Mucosa of stomach (tissue), 1 donor: ENCODE measurements at regions not wholly inside any gene's neighbourhood (a gene's known extent, or its start where the extent isn't known, plus 50 kb on each side); places are given as distances from the start of the nearest gene placed in this dataset.
"Not testable (repeated sequence)": the region's sequence is repeated elsewhere in the genome, so short reads cannot be mapped to it uniquely, and the experiment has no call there.

Experiments used
- H3K27me3 ChIP-seq: one replicate; pipeline ENCODE4 v1.7.0; 2013; ENCODE audit warnings: mild to moderate bottlenecking, low read length; ENCODE audit not compliant: control insufficient read depth, insufficient read depth
- H3K36me3 ChIP-seq: one replicate; pipeline ENCODE4 v1.7.0; 2013; ENCODE audit warnings: low read length; ENCODE audit not compliant: control insufficient read depth, insufficient read depth
- H3K4me1 ChIP-seq: one replicate; pipeline ENCODE4 v1.7.0; 2013; ENCODE audit warnings: mild to moderate bottlenecking, low read length; ENCODE audit not compliant: control insufficient read depth, insufficient read depth
- H3K4me3 ChIP-seq: one replicate; pipeline ENCODE4 v1.7.0; 2013; ENCODE audit warnings: low read length
- H3K9ac ChIP-seq: one replicate; pipeline ENCODE4 v1.7.0; 2013; ENCODE audit warnings: mild to moderate bottlenecking, low read length, moderate library complexity
- H3K9me3 ChIP-seq: one replicate; pipeline ENCODE4 v1.7.0; 2013; ENCODE audit warnings: mild to moderate bottlenecking, low read length, moderate library complexity; ENCODE audit not compliant: control insufficient read depth
- donor health status: Pancreatic carcinoma.

- no peak overlapping the region for H3K4me3 ChIP-seq
Observed at GRCh38 chrX:13415509-13415908, 95.7 kb upstream of the ATXN3L start.

GRCh38 chrX:13414006-13414647, 94.3 kb upstream of the ATXN3L start:
- Histone ChIP-seq H3K9me3 (no peaks in the 10 kb centered on the region), H3K9ac (no peak overlapping the region), H3K36me3 (no peaks in the 10 kb centered on the region), H3K4me3 (no peak overlapping the region), H3K27me3 (no peaks in the 10 kb centered on the region), H3K4me1 (no peaks in the 10 kb centered on the region)

More at GRCh38 chrX:13415509-13415908, 95.7 kb upstream of the ATXN3L start:
- no peaks in the 10 kb centered on the region for H3K9me3 ChIP-seq
- no peaks in the 10 kb centered on the region for H3K36me3 ChIP-seq
- no peaks in the 10 kb centered on the region for H3K27me3 ChIP-seq
- H3K4me1 ChIP-seq, result no peaks in the 10 kb centered on the region
- H3K9ac ChIP-seq, result no peak overlapping the region

GRCh38 chrX:13412208-13412600, 92.4 kb upstream of the ATXN3L start:
- H3K36me3 ChIP-seq, result no peaks in the 10 kb centered on the region
- no peaks in the 10 kb centered on the region for H3K4me1 ChIP-seq
- no peak overlapping the region for H3K9ac ChIP-seq
- H3K9me3 ChIP-seq, result no peaks in the 10 kb centered on the region
- H3K4me3 ChIP-seq, result no peak overlapping the region
- no peaks in the 10 kb centered on the region for H3K27me3 ChIP-seq

DNA sequence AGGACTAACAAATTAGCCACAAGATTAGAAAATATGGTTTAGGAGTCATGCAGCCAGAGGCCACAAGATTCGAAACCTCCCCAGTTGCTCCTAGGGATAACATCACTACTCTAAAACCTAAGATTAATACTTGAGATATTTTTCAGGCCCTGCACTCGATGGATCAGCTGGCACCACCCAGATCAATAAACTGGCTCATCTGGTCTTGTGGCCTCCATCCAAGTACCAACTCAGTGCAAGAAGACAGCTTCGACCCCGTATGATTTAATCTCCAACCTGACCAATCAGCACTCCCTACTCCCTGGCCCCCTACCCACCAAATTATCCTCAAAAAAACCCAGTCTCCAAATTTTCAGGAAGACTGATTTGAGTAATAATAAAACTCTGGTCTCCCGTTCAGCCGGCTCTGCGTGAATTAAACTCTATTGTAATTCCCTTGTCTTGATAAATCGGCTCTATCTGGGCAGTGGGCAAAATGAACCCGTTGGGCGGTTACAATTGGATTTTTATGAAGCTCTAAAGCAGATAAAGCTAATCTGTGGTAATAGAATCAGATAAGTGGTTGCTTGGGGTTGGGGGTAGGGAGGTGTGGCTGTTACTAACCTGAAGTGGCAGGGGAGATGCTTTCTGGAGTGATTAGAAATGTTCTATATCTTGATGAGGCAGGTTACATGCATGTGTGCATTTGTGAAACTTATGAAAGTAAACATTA, 91.8 kb upstream of the ATXN3L start:
- no peaks in the 10 kb centered on the region for H3K4me1 ChIP-seq
- no peaks in the 10 kb centered on the region for H3K9me3 ChIP-seq
- no peaks in the 10 kb centered on the region for H3K27me3 ChIP-seq
- no peaks in the 10 kb centered on the region for H3K36me3 ChIP-seq
- no peak overlapping the region for H3K4me3 ChIP-seq
- no peak overlapping the region for H3K9ac ChIP-seq

DNA sequence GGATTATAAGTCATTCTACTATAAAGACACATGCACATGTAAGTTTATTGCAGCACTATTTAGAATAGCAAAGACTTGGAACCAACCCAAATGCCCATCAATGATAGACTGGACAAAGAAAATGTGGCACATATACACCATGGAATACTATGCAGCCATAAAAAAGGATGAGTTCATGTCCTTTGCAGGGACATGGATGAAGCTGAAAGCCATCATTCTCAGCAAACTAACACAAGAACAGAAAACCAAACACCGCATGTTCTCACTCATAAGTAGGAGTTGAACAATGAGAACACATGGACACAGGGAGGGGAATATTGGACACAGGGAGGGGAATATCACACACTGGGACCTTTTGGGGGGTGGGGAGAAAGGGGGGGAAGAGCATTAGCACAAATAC, 88.7 kb upstream of the ATXN3L start:
- H3K27me3 ChIP-seq, H3K4me1 ChIP-seq, H3K36me3 ChIP-seq, H3K4me3 ChIP-seq, H3K9me3 ChIP-seq, H3K9ac ChIP-seq: not testable (repeated sequence)

DNA sequence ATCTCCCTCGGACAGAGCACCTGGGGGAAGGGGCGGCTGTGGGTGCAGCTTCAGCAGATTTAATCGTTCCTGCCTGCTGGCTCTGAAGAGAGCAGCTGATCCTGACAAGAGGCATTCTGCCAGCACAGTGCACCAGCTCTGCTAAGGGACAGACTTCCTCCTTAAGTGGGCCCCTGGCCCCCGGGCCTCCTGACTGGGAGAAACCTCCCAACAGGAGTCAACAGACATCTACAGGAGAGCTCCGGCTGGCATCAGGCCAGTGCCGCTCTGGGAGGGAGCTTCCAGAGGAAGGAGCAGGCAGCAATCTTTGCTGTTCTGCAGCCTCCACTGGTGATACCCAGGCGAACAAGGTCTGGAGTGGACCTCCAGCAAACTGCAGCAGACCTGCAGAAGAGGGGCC, 84.9 kb upstream of the ATXN3L start:
- not testable (repeated sequence) for H3K4me1 ChIP-seq, H3K4me3 ChIP-seq, H3K27me3 ChIP-seq, H3K36me3 ChIP-seq, H3K9ac ChIP-seq, H3K9me3 ChIP-seq

GRCh38 chrX:13404364-13404763, 84.5 kb upstream of the ATXN3L start:
- no peaks in the 10 kb centered on the region for H3K27me3 ChIP-seq
- H3K36me3 ChIP-seq, result no peaks in the 10 kb centered on the region
- no peak overlapping the region for H3K4me3 ChIP-seq
- no peaks in the 10 kb centered on the region for H3K9me3 ChIP-seq
- no peak overlapping the region for H3K9ac ChIP-seq
- H3K4me1 ChIP-seq, result no peaks in the 10 kb centered on the region

- no peaks in the 10 kb centered on the region for H3K27me3 ChIP-seq
- H3K4me1 ChIP-seq, result peaks cover 7% of the 10 kb centered on the region
- no peak overlapping the region for H3K9ac ChIP-seq
- no peak overlapping the region for H3K4me3 ChIP-seq
- no peaks in the 10 kb centered on the region for H3K9me3 ChIP-seq
- no peaks in the 10 kb centered on the region for H3K36me3 ChIP-seq
Observed at GRCh38 chrX:13401724-13402123, 81.9 kb upstream of the ATXN3L start.

DNA sequence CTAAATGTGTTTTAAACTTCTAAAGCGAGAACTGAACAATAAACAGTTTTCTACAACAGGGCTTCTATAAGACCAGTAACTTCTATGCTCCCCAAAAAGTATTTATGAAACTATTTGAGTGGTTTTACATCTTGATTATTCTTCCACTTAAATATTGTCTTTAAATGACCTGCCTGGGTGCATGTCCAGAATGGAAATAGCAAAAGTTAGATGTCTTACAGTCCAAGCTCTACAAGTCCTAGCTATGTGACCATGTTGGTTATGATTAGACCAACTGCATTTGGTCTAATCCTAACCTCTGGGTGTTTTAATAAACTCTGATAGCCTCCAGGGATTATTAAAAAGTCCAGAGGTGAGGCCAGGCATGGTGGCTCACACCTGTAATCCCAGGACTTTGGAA, 79.0 kb upstream of the ATXN3L start:
- no peaks in the 10 kb centered on the region for H3K9me3 ChIP-seq
- H3K36me3 ChIP-seq, result no peaks in the 10 kb centered on the region
- no peak overlapping the region for H3K9ac ChIP-seq
- no peak overlapping the region for H3K4me3 ChIP-seq
- H3K4me1 ChIP-seq, result peaks cover 7% of the 10 kb centered on the region
- no peaks in the 10 kb centered on the region for H3K27me3 ChIP-seq

GRCh38 chrX:13397878-13398818, 78.3 kb upstream of the ATXN3L start:
- no peaks in the 10 kb centered on the region for H3K36me3 ChIP-seq
- H3K4me3 ChIP-seq, result no peak overlapping the region
- no peaks in the 10 kb centered on the region for H3K9me3 ChIP-seq
- H3K9ac ChIP-seq, result no peak overlapping the region
- peaks cover 7% of the 10 kb centered on the region for H3K4me1 ChIP-seq
- no peaks in the 10 kb centered on the region for H3K27me3 ChIP-seq

DNA sequence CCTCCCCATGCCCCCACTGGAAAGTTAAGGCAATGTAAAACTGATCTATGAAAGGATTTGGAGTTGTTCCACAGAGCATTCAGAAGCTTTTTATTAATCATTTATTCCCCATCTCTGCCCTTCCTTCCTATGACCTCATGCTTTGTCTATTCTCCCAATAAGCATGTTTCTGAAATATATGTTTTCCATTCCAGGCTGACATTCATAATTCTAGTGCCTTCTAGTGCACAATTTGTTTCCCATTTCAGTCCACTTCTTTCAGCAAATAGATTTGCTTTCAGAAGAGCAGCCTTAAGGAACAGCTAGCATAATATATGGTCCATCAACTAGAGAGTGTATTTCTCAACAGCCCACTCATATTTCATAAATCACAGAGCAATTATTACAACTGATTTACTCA, 77.1 kb upstream of the ATXN3L start:
- Histone ChIP-seq H3K36me3 (no peaks in the 10 kb centered on the region), H3K4me1 (peaks cover 7% of the 10 kb centered on the region), H3K9me3 (no peaks in the 10 kb centered on the region), H3K9ac (no peak overlapping the region), H3K4me3 (no peak overlapping the region), H3K27me3 (no peaks in the 10 kb centered on the region)

- Histone ChIP-seq H3K27me3 (no peaks in the 10 kb centered on the region), H3K9me3 (no peaks in the 10 kb centered on the region), H3K4me3 (no peak overlapping the region), H3K36me3 (no peaks in the 10 kb centered on the region), H3K9ac (no peak overlapping the region), H3K4me1 (peaks cover 5% of the 10 kb centered on the region)
Observed at GRCh38 chrX:13389501-13389900, 69.6 kb upstream of the ATXN3L start.
